GM12892 (cell line): ENCODE measurements at regions not wholly inside any gene's neighbourhood (a gene's known extent, or its start where the extent isn't known, plus 50 kb on each side); places are given as distances from the start of the nearest gene placed in this dataset.

Experiments used
- POLR2A ChIP-seq: IDR thresholded peaks from 2 replicates; pipeline ENCODE4 v1.6.1; 2011; ENCODE audit warnings: low read depth, low read length, control low read depth
- POLR2AphosphoS5 ChIP-seq: IDR thresholded peaks from 2 replicates; pipeline ENCODE4 v1.6.1; 2011; ENCODE audit warnings: low read depth, low read length, control low read depth

DNA sequence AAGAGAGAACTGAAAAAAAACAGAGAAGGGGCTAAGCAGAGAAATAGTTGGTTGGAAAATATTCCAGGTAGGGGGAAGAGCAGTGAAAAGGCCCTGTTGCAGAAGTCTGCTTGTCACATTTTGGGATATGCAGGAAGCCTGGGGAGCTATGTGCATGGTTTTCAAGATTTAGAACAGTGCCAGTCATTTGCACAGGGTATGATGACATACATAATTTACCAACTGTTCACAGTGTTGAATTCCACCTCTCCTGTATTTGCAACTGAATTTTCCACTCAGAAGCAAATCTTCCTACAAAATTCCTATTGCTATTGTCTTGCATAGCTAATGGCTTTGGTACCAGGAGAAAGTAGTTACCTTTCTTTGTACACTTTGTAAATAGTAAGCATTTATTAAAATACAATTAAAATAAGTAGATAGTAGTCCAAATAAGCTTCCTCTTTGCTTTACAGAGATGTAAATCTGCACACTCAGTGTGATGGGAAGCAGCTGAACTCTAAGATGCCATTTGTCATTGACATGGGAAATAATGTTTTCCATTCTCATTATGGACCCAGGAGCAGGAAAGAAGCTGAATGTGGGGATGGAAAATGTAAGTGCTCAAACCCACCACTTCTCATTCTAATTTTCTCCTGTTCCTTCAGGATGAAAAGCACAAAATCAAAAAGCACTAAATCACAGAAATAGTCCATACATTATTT lies 177.4 kb downstream of the BTG1 start:
- TF ChIP-seq POLR2AphosphoS5 (no peak), POLR2A (no peak)
